ENCODE measurements at regions not wholly inside any gene's neighbourhood (a gene's known extent, or its start where the extent isn't known, plus 50 kb on each side); places are given as distances from the start of the nearest gene placed in this dataset.
A peak's percentile ranks its signal among the peaks of the same experiment; 100 is the strongest.

DNA sequence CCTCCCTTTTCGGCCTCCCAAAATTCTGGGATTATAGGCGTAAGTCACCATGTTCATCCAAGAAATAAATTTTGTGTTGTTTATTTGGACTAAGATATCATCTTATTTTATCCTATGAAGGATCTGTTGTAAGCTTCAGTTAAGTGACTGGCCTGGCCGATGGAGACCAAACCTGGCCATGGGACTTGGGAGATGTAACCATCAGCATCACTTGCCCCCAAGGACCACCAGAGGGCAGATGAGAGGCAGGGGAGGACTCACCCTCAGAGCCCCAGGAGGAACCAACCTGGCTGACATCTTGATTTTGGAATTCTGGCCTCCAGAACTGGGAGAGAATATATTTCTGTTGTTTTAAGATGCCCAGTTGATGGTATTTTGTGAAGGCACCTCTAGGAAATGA, 266.7 kb downstream of the CDH26 start:
- intact Hi-C loops (cut with micrococcal nuclease; ENCODE audit: unreplicated experiment), result no loop called here
- Histone ChIP-seq H3K4me1 (ENCODE audit: insufficient read depth, low read length, poor library complexity, severe bottlenecking) (no peaks in the 10 kb centered on the region), H3K4me2 (ENCODE audit: low read length) (no peak overlapping the region), H3K4me3 (ENCODE audit: low read depth, low read length, poor library complexity, severe bottlenecking) (no peak overlapping the region), H3K36me3 (ENCODE audit: insufficient read depth, low read length) (no peaks in the 10 kb centered on the region), H3K9me2 (ENCODE audit: insufficient read depth, low read length) (no peaks in the 10 kb centered on the region), H3K27ac (ENCODE audit: low read depth, low read length, poor library complexity, severe bottlenecking) (no peak overlapping the region), H3K9me3 (ENCODE audit: low read length) (no peaks in the 10 kb centered on the region), H4K20me1 (ENCODE audit: insufficient read depth, low read length) (no peaks in the 10 kb centered on the region), H3K79me2 (ENCODE audit: insufficient read depth, low read depth, low read length) (no peaks in the 10 kb centered on the region), H2AFZ (ENCODE audit: low read length) (no peak overlapping the region)
- DNase-seq (ENCODE audit: low spot score), result peak; percentile 41
- no TSS peak for BruUV-seq (replicated peaks)
- TF ChIP-seq EZH2phosphoT487 (IDR thresholded peaks at IDR 0.05; ENCODE audit: borderline replicate concordance, low read depth, low read length), result no peak
- peak; percentile 80 for TF ChIP-seq CTCF (conservative IDR thresholded peaks at IDR 0.05; ENCODE audit: low read length)
- ChIA-PET POLR2A (no interaction called here), CTCF (ENCODE audit: unreplicated experiment) (no interaction called here)

DNA sequence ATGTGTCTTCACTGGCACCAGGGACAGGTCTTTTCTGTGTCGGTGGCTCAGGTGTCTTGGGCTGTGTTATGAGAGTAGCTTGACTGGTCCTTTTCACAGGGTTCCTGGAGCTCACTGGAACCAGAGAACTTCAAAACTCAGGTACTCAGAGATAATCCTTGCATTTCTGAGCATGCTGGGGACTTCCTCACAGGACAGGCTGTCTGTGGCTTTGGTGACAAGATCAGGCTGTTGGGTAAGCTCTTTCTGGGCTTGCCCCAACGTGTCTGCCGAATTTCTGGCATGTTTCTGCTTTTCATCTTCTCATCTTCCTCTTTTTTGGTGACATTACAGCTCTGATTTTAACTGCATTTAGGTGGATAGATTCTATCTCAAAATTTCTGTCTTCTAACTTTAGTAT, 270.0 kb downstream of the CDH26 start:
- H3K9me2 ChIP-seq (ENCODE audit: insufficient read depth, low read length), result no peaks in the 10 kb centered on the region
- no peak for DNase-seq (ENCODE audit: low spot score)
- H3K36me3 ChIP-seq (ENCODE audit: insufficient read depth, low read length), result no peaks in the 10 kb centered on the region
- TF ChIP-seq CTCF (conservative IDR thresholded peaks at IDR 0.05; ENCODE audit: low read length) (no peak), EZH2phosphoT487 (IDR thresholded peaks at IDR 0.05; ENCODE audit: borderline replicate concordance, low read depth, low read length) (no peak)
- H3K4me3 ChIP-seq (ENCODE audit: low read depth, low read length, poor library complexity, severe bottlenecking), result no peak overlapping the region
- POLR2A ChIA-PET, result no interaction called here
- intact Hi-C loops (cut with micrococcal nuclease; ENCODE audit: unreplicated experiment), result no loop called here
- H3K27ac ChIP-seq (ENCODE audit: low read depth, low read length, poor library complexity, severe bottlenecking), result no peak overlapping the region
- CTCF ChIA-PET (ENCODE audit: unreplicated experiment), result no interaction called here
- no peak overlapping the region for H2AFZ ChIP-seq (ENCODE audit: low read length)
- no peaks in the 10 kb centered on the region for H3K9me3 ChIP-seq (ENCODE audit: low read length)
- H3K4me2 ChIP-seq (ENCODE audit: low read length), result no peak overlapping the region
- H3K4me1 ChIP-seq (ENCODE audit: insufficient read depth, low read length, poor library complexity, severe bottlenecking), result no peaks in the 10 kb centered on the region
- no peaks in the 10 kb centered on the region for H3K79me2 ChIP-seq (ENCODE audit: insufficient read depth, low read depth, low read length)
- BruUV-seq (replicated peaks), result no TSS peak
- no peaks in the 10 kb centered on the region for H4K20me1 ChIP-seq (ENCODE audit: insufficient read depth, low read length)

- TF ChIP-seq CTCF (conservative IDR thresholded peaks at IDR 0.05; ENCODE audit: low read length) (no peak), EZH2phosphoT487 (IDR thresholded peaks at IDR 0.05; ENCODE audit: borderline replicate concordance, low read depth, low read length) (no peak)
These were observed 274.2 kb downstream of the CDH26 start for GRCh38 chr20:60232380-60232779.

More at GRCh38 chr20:60232380-60232779, 274.2 kb downstream of the CDH26 start:
- no peaks in the 10 kb centered on the region for H3K36me3 ChIP-seq (ENCODE audit: insufficient read depth, low read length)
- POLR2A ChIA-PET, result no interaction called here
- CTCF ChIA-PET (ENCODE audit: unreplicated experiment), result no interaction called here
- H3K4me2 ChIP-seq (ENCODE audit: low read length), result no peak overlapping the region
- intact Hi-C loops (cut with micrococcal nuclease; ENCODE audit: unreplicated experiment), result no loop called here
- no peak overlapping the region for H3K27ac ChIP-seq (ENCODE audit: low read depth, low read length, poor library complexity, severe bottlenecking)
- no peak for DNase-seq (ENCODE audit: low spot score)
- no peaks in the 10 kb centered on the region for H3K9me2 ChIP-seq (ENCODE audit: insufficient read depth, low read length)
- no TSS peak for BruUV-seq (replicated peaks)
- H3K79me2 ChIP-seq (ENCODE audit: insufficient read depth, low read depth, low read length), result no peaks in the 10 kb centered on the region
- H3K4me3 ChIP-seq (ENCODE audit: low read depth, low read length, poor library complexity, severe bottlenecking), result no peak overlapping the region
- H4K20me1 ChIP-seq (ENCODE audit: insufficient read depth, low read length), result no peaks in the 10 kb centered on the region
- no peaks in the 10 kb centered on the region for H3K9me3 ChIP-seq (ENCODE audit: low read length)
- H3K4me1 ChIP-seq (ENCODE audit: insufficient read depth, low read length, poor library complexity, severe bottlenecking), result no peaks in the 10 kb centered on the region
- H2AFZ ChIP-seq (ENCODE audit: low read length), result no peak overlapping the region

Data from OCI-LY7 (cell line).